ENCODE measurements at regions not wholly inside any gene's neighbourhood (a gene's known extent, or its start where the extent isn't known, plus 50 kb on each side); places are given as distances from the start of the nearest gene placed in this dataset.

DNA sequence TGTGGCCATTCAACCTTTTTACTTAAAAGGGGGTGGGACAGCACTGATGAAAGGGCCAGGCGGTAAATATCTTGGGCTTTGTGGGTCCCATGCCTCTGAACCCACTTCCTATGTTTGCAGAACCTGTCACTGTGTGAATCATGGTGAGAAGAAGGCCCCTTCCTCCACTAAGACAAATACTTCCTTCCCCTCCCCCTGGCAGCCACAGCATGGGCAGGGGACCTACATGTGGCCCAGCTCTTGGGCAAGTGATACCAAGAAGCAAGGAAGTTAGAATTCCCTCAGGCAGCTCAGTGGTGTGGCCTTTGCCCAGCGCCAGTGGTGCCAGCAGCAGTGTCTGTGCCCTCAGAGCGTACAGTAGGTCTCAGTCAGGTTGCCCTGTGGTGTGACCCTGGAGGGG lies 168.6 kb downstream of the TRIM33 start:
- no peak for DNase-seq (ENCODE audit: low read depth in 4 of 4, low spot score in 1 of 4)

DNA sequence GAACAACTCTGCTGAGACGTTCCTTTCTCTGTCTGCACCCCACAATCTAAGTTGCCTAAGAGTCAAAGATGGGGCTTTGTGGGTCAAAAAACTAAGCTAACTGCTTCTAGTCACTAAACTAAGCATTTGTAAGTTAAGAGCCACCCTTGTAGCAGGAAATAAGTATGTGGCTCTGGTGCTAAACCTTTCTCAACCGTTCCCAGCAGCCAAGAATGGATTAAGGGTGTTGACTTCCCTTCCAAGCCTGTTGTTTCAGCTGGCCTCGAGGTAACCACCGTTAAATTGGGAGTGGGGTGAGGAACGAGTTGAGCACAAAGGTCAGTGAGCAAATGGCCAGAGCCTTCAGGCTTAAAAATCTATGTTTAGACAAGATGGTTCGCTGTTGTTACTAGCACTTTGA lies 169.1 kb downstream of the TRIM33 start:
- DNase-seq (ENCODE audit: low read depth in 4 of 4, low spot score in 1 of 4), result no peak

GRCh38 chr1:114341299-114341698 lies 169.7 kb downstream of the TRIM33 start:
- DNase-seq (ENCODE audit: low read depth in 4 of 4, low spot score in 1 of 4), result no peak

DNA sequence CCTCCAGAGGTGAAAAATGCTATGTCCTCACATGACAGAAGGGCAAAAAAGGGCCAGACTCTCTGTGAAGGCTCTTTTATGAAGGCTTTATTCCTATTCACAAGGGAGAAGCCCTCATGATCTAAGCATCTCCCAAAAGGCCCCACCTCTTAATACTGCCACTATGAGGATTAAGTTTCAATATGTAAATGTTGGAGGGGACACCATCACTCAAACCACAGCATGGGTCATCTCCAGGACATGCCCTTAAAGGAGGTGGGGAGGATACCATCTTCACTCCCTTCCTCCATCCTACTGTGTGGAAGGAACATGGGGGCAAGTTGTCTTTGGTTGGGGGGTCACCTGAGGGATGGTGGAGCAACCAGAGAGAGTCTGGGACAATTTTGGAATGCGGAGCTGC lies 170.1 kb downstream of the TRIM33 start:
- no peak for DNase-seq (ENCODE audit: low read depth in 4 of 4, low spot score in 1 of 4)

GRCh38 chr1:114339379-114339778 lies 171.6 kb downstream of the TRIM33 start:
- no peak for DNase-seq (ENCODE audit: low read depth in 4 of 4, low spot score in 1 of 4)

DNA sequence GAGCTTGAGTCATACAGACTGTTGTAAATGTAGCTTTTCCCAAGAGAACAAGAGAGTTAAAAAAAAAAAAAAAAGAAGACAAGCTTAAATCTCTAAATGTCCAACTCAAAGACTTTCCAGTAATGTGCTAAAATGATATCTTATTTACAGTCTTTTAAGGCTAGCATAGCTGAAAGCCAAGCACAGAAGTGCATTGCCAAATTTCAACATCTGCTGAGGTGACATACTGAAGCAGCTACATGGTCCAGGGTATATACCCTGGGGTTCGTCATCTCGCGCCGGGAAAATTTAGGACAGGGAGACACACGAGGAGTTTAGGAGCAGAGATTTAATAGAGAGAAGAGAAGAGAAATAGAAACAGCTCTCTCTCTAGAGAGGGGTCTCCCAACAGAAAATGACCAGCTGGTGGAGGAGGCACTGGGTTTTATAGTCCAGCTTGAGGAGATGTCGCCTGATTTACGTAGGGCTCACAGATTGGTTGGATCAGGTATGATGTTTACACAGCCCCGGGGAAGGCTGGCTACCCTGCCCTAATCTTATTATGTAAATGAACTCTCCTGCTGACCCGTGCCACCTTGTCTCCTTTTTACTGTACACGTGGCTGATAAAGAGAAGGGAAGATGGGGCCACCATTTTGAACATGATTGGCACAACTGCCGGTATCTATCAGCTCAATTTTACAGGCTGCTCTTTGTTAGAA lies 172.7 kb downstream of the TRIM33 start:
- DNase-seq (ENCODE audit: low read depth in 4 of 4, low spot score in 1 of 4), result no peak

DNA sequence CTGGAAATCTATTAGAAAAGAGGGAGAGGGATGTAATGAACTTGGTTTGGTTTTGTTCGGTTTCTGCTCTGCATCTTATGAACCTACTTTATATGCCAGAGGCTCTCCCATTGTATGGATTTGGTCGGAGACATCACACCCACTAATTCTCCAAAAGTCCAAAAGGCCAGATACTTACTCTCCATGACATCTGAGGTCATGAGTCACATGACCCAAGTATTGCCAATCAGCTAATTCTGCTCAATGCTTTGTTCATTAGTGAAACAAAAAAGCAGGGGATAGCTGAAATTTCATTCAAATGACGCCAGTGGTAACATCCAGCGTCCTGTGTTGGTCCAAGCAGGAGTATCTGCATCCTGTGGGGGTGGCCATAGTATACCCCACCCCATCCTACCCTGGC lies 173.6 kb downstream of the TRIM33 start:
- DNase-seq (ENCODE audit: low read depth in 4 of 4, low spot score in 1 of 4), result no peak

GRCh38 chr1:114336360-114336759 lies 174.6 kb downstream of the TRIM33 start:
- DNase-seq (ENCODE audit: low read depth in 4 of 4, low spot score in 1 of 4), result no peak

DNA sequence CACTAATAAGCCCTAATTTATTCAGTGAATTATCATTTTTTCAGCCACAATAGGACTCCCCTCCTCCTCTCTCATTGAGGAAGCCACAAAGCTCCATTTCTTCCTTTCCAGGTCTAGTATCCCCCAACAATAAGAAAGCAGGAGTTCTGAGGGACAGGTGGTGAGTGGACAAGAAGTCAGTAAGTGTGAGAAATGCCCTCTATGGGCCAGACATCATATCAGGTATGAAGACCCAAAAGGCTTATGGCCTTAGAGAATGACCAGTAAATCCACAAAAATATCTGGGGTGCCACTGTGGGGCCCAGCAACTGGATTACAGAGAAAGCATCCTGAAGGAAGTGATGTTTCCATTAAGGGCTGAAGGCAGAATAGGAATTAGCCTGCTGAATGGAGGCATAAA lies 175.7 kb downstream of the TRIM33 start:
- no peak for DNase-seq (ENCODE audit: low read depth in 4 of 4, low spot score in 1 of 4)

GRCh38 chr1:114334297-114334696 lies 176.7 kb downstream of the TRIM33 start:
- no peak for DNase-seq (ENCODE audit: low read depth in 4 of 4, low spot score in 1 of 4)

- DNase-seq (ENCODE audit: low read depth in 4 of 4, low spot score in 1 of 4), result no peak
These were observed 177.3 kb downstream of the TRIM33 start for GRCh38 chr1:114333690-114334089.

- DNase-seq (ENCODE audit: low read depth in 4 of 4, low spot score in 1 of 4), result no peak
These were observed 178.3 kb upstream of the SYT6 start for GRCh38 chr1:114331936-114332335.

DNA sequence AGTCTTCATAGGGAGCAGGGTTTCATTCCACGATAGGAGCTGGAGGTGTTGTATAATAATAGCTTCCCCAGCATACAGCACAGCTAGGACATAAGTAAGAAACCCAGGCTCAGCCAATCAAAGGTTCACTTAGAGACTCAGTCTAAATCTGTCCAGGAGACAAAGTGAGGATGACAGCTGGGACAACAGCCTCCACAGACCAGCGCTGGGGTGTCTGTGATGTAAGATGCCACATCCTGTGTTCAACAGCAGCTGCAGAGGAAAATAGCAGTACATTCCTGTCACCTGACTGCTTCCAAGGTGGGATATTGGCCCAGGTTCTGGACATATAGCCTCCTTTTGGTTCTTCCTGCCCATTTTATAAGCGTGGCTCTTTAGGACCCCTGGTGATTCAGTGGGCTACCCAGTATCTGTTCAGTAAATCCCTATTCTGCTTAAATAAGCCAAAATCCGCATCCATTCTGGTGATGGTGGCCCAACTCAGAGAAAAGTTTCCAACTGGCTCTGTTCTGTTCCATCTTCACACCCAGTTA lies 176.8 kb upstream of the SYT6 start:
- no peak for DNase-seq (ENCODE audit: low read depth in 4 of 4, low spot score in 1 of 4)

GRCh38 chr1:114328361-114328904 lies 174.8 kb upstream of the SYT6 start:
- no peak for DNase-seq (ENCODE audit: low read depth in 4 of 4, low spot score in 1 of 4)

GRCh38 chr1:114324662-114324965 lies 170.9 kb upstream of the SYT6 start:
- no peak for DNase-seq (ENCODE audit: low read depth in 4 of 4, low spot score in 1 of 4)

DNA sequence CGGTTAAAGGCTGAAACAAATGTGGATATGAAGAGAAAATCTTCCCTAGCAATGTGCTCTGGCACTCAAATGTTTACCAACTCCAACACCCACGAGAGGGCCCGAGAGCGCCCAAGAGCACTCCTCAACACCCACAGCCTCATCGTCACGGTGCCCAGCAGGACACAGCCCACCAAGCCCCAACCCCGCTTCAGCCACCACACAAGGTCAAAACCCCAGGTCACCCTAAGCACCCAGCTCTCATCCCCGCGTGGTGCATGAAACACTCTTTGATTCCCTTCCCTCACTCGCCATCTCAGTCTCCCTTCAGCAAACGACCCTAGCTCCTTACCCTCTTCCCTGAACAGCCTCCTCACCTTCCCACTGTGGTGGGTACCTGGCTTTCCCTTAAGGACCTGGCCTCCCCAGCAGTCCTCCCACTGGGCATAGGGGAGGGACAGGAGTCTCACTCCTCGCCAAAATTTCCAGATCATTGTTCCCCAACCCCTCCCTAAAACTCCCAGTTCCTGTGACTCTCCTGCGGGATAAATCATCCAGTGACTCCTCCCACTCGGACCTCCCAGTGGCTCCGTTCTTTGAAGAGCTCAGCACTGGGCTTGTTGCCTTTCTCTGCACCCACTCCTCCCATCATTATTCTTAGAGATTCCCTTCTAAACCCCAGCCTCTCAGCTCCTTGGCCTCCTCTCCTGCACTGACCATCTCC lies 170.4 kb upstream of the SYT6 start:
- DNase-seq (ENCODE audit: low read depth in 4 of 4, low spot score in 1 of 4), result no peak

DNA sequence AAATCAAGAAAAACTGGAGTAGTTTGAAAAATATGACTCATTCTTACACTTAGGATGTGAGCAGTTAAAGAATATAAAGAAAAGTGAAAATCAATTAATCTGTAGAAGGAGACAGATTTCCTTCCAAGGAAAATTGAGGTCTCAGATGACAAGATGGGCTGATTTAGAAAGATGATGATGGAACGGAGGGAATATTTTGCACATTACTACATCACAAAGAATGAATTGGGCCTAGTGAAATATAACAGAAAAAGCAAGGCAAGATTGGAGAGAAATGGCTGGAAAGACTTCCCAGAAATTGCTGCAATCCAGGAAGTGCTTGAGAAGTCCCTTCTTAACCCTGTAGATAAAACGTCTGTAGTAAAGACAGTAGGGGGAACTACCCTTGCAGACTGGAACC lies 169.1 kb upstream of the SYT6 start:
- no peak for DNase-seq (ENCODE audit: low read depth in 4 of 4, low spot score in 1 of 4)

- DNase-seq (ENCODE audit: low read depth in 4 of 4, low spot score in 1 of 4), result no peak
These were observed 168.5 kb upstream of the SYT6 start for GRCh38 chr1:114322207-114322606.

GRCh38 chr1:114320586-114320985 lies 166.9 kb upstream of the SYT6 start:
- DNase-seq (ENCODE audit: low read depth in 4 of 4, low spot score in 1 of 4), result no peak

DNA sequence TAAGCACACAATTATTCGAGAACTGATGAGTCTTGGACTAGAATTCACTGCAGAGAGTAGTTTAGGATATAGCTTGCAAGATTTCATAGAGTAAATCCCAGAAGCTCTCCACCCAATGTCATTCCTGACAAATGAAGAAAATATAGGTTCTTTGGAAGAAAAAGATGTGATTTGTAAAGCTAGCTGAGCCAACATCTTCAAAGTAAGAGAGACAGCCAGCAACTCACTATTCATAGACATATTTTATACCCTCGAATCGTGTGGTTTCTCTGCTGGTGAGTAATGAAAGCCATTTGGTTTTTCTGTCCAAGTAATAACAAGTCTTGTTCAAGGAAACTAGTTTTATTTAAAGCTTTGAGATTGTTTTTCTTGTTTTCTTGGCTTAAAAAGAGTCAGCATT lies 165.7 kb upstream of the SYT6 start:
- no peak for DNase-seq (ENCODE audit: low read depth in 4 of 4, low spot score in 1 of 4)

DNA sequence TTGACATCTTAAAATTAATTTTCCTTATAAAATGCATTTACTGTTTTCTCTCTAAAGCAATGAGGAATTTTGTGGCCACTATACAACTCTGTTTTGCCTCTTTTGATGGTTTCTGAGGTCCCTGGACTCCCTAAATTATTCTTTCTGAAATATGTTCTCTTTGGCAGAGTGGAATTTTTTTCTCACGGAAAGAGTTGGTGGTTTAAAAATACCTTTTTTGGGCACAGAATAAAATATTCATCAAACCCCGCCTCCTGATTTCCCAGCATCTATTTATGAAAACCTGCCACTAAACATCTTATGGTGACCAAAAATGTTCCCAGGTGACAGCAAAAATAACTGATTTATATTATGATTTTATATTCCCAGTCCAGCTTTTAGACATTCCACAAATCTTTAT lies 165.3 kb upstream of the SYT6 start:
- DNase-seq (ENCODE audit: low read depth in 4 of 4, low spot score in 1 of 4), result no peak

- DNase-seq (ENCODE audit: low read depth in 4 of 4, low spot score in 1 of 4), result no peak
These were observed 162.5 kb upstream of the SYT6 start for GRCh38 chr1:114316204-114316603.

GRCh38 chr1:114315631-114316030 lies 162.0 kb upstream of the SYT6 start:
- DNase-seq (ENCODE audit: low read depth in 4 of 4, low spot score in 1 of 4), result no peak

All from stimulated activated CD4-positive, alpha-beta T cell treated with anti-CD3 and anti-CD28 coated beads, Interleukin-1b, Interleukin-23, amount 100 ng/mL, for 24 hours (primary cell).